GM13976 (cell line): ENCODE measurements at regions not wholly inside any gene's neighbourhood (a gene's known extent, or its start where the extent isn't known, plus 50 kb on each side); places are given as distances from the start of the nearest gene placed in this dataset.

Source experiments
- DNase-seq: peaks from one replicate; pipeline ENCODE4 v3.0.0; 2012; ENCODE audit warnings: low spot score
- in situ Hi-C: fragments of 300-500 bp; cut with MboI; formaldehyde crosslinking; loops from one replicate; pipeline ENCODE4 v1.12.0; 2022; ENCODE audit warnings: low sequenced_read_pairs, mixed read lengths, inconsistent platforms; ENCODE audit not compliant: unreplicated experiment
- TF ChIP-seq, protein P1 (sequence below): IDR thresholded peaks from 2 replicates; pipeline ENCODE4 v1.5.1; 2012; ENCODE audit warnings: borderline replicate concordance, mild to moderate bottlenecking; ENCODE audit not compliant: insufficient read depth; ENCODE audit errors: extremely low read depth, missing control alignments, control extremely low read depth

DNA sequence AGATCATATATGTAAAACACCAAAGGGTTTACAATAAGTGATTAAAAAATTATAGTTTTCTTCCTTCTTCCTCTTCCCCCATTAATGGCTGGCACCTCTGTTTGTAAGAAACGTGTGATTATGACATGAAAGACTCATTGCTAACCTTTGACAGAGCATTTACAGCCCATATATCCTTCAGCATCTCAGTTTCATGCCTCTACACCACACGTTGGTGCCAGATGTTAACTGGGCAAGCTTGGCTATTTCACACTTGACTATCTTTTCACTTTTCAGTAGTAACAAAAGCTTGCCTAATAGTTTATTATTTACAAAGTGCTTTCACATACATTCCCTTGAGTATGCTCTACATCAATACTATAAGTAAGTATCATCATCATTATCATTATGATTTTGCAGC is 65.3 kb upstream of the C1QTNF7 start:
- in situ Hi-C loops = no loop called here
- no peak for DNase-seq
- TF ChIP-seq, protein P1, sequence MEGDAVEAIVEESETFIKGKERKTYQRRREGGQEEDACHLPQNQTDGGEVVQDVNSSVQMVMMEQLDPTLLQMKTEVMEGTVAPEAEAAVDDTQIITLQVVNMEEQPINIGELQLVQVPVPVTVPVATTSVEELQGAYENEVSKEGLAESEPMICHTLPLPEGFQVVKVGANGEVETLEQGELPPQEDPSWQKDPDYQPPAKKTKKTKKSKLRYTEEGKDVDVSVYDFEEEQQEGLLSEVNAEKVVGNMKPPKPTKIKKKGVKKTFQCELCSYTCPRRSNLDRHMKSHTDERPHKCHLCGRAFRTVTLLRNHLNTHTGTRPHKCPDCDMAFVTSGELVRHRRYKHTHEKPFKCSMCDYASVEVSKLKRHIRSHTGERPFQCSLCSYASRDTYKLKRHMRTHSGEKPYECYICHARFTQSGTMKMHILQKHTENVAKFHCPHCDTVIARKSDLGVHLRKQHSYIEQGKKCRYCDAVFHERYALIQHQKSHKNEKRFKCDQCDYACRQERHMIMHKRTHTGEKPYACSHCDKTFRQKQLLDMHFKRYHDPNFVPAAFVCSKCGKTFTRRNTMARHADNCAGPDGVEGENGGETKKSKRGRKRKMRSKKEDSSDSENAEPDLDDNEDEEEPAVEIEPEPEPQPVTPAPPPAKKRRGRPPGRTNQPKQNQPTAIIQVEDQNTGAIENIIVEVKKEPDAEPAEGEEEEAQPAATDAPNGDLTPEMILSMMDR = no peak

DNA sequence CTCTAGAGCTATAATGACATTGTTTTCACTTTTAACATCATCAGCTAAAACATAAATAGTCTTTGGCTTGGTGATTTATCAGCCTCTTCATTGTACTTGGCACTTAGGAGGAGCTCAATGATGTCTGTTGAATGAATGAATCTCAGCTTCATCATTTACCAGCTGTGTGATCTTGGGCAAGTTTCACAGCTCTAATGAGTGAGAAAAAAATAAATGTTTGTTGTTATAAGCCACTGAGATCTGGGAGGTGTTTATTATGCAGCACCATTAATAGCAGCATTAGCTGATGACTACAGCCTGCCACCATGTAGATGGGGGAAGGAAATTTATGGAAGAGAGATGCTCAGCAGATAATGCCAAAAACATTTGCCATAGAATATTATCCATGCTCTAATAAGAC is 63.6 kb upstream of the C1QTNF7 start:
- DNase-seq = no peak
- in situ Hi-C loops = no loop called here
- TF ChIP-seq, protein P1 = no peak

DNA sequence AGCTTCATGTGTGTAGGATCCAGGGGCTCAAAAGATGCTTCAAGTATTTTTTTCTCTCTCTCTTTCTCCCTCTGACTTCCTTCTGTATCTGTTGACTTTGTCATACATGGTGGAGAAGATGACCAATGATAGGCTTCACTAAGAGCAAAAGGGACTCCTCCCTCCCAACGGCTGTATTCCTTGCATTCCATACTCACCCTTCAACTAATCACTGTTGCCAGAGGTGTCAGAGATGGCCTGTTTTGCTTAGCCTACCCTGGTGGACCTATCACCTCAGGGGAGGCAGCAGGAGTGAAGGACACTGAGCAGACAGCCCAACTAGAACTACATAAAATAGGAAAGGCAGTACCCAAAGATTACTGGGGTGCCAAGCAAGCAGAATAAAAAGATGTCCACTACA is 62.2 kb upstream of the C1QTNF7 start:
- DNase-seq = no peak
- TF ChIP-seq, protein P1 = no peak
- in situ Hi-C loops = no loop called here

GRCh38 chr4:15366721-15367120 is 61.1 kb upstream of the C1QTNF7 start:
- in situ Hi-C loops = no loop called here
- no peak for DNase-seq
- TF ChIP-seq, protein P1 = no peak

GRCh38 chr4:15368856-15369255 is 59.0 kb upstream of the C1QTNF7 start:
- DNase-seq = no peak
- in situ Hi-C loops = no loop called here
- TF ChIP-seq, protein P1 = no peak

- DNase-seq = no peak
- in situ Hi-C loops = no loop called here
- TF ChIP-seq, protein P1 = no peak
Observed at GRCh38 chr4:15370296-15370695, 57.5 kb upstream of the C1QTNF7 start.

DNA sequence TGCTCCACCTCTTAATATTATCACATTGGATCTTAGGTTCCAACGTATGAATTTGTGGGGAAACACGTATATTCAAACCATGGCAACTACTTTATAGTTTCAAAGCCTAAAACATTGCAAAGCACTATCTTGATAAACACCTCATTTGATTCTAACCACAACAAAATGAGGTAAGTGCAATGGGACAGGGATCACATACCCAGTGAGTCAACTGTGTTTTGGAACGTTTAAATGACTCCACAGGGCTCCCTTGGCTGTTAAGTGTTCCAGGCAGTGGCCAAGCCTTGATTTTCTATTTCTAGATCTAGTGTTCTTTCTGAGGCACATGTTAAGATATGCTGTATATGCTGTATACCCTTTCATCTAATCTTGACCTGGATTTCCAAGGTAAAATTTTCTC is 54.5 kb upstream of the C1QTNF7 start:
- TF ChIP-seq, protein P1 = no peak
- DNase-seq = no peak
- in situ Hi-C loops = no loop called here
